22Rv1 (cell line): ENCODE measurements at regions not wholly inside any gene's neighbourhood (a gene's known extent, or its start where the extent isn't known, plus 50 kb on each side); places are given as distances from the start of the nearest gene placed in this dataset.
"Not testable (repeated sequence)": the region's sequence is repeated elsewhere in the genome, so short reads cannot be mapped to it uniquely, and the experiment has no call there.

ENCODE experiments used
- H3K27ac ChIP-seq: fragments of 450-650 bp; 2 replicates; pipeline ENCODE4 v1.5.1; 2017
- CTCF ChIP-seq: fragments of 450-650 bp; IDR thresholded peaks from 2 replicates; pipeline ENCODE4 v1.5.1; 2017; ENCODE audit warnings: mild to moderate bottlenecking
- ZFX ChIP-seq: fragments of 450-650 bp; IDR thresholded peaks from 2 replicates; pipeline ENCODE4 v1.6.1; 2017; ENCODE audit warnings: antibody characterized with exemption, borderline replicate concordance

- H3K27ac ChIP-seq = no peak overlapping the region
- TF ChIP-seq ZFX (no peak), CTCF (peak; percentile 17)
These were observed 359.2 kb downstream of the RRAGC start for GRCh38 chr1:38500352-38500751.

- no peak overlapping the region for H3K27ac ChIP-seq
- TF ChIP-seq CTCF (no peak), ZFX (no peak)
These were observed 360.9 kb downstream of the RRAGC start for GRCh38 chr1:38498686-38499085.

GRCh38 chr1:38497921-38498656, 361.5 kb downstream of the RRAGC start:
- no peak overlapping the region for H3K27ac ChIP-seq
- TF ChIP-seq CTCF (no peak), ZFX (no peak)

DNA sequence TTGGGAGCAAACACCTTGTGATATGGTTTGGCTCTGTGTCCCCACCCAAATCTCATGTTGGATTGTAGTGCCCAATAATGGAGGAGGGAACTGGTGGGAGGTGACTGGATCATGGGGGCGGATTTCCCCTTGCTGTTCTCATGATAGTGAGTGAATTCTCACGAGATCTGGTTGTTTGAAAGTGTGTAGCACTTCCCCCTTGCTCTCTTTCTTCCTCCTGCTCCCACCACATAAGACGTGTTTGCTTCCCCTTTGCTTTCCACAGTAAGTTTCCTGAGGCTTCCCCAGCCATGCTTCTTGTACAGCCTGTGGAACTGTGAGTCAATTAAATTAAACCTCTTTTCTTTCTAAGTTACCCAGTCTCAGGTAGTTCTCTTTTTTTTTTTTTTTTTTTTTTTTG, 366.3 kb downstream of the RRAGC start:
- not testable (repeated sequence) for H3K27ac ChIP-seq

- TF ChIP-seq ZFX (no peak), CTCF (peak; percentile 86)
These were observed 369.7 kb downstream of the RRAGC start for GRCh38 chr1:38489844-38490270.

GRCh38 chr1:38488162-38488898, 371.2 kb downstream of the RRAGC start:
- TF ChIP-seq CTCF (no peak), ZFX (no peak)
- H3K27ac ChIP-seq = no peak overlapping the region

More at GRCh38 chr1:38489844-38490270, 369.7 kb downstream of the RRAGC start:
- H3K27ac ChIP-seq = no peak overlapping the region

GRCh38 chr1:38487396-38487795, 372.2 kb downstream of the RRAGC start:
- TF ChIP-seq CTCF (no peak), ZFX (no peak)
- no peak overlapping the region for H3K27ac ChIP-seq
